ENCODE measurements at regions not wholly inside any gene's neighbourhood (a gene's known extent, or its start where the extent isn't known, plus 50 kb on each side); places are given as distances from the start of the nearest gene placed in this dataset.
A peak's percentile ranks its signal among the peaks of the same experiment; 100 is the strongest.
"Not testable (repeated sequence)": the region's sequence is repeated elsewhere in the genome, so short reads cannot be mapped to it uniquely, and the experiment has no call there.

DNA sequence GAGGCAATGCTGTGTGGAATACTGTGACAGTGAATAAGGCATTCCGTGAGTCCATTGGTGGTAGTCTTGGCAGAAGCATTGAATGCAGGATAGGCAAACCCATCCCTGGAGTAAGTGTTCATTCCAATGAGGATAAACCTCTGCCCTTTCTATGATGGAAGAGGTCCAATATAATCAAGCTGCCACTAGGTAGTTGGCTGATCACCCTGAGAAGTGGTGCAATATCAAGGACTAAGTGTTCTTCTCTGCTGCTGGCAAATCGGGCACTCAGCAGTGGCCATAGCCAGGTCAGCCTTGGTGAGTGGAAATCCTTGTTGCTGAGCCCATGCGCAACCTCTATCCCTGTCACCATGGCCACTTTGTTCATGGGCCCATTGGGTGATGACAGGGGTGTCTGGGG lies 70.1 kb downstream of the FBXO4 start:
- no peak for DNase-seq

DNA sequence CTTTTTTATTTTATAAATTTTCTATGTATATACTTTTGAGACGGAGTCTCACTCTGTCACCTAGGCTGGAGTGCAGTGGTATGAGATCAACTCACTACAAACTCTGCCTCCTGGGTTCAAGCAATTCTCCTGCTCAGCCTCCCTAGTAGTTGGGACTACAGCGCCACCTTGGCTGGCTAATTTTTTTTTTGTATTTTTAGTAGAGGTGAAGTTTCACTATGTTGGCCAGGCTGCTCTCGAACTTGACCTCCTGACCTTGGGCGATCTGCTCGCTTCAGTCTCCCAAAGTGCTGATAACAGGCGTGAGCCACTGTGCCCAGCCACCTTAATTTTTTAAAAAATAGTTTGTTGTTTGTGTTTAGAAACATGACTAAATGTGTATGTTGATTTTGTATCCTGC lies 76.6 kb downstream of the FBXO4 start:
- no peak for DNase-seq

GRCh38 chr5:42003852-42004251 lies 78.8 kb downstream of the FBXO4 start:
- not testable (repeated sequence) for DNase-seq

DNA sequence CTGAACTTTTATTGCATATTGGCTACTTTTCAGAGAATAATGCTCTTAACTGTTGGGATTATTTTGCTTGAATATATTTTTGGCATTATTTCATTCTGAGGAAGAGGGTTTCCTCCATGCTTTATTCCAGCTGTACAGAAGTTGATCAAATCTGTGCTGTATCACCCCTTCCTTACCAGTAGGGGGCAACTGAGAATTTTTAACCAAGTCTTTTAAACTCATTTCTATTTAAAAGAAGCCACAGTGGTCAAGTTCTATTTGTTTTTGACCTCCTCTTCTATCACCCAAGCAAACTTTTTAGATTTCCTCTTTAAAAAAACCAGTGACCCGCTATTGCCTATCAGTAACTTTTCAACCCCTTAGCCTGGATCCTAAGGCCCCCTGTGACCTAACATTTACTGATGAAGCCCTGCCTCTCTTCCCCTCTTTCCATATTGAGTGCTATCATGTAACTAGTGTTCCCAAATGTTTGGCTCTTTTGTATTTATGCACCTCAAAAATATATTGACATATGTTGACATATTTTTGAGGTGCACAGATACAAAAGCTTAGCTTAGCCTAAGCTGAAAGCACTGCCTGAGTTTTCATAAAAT lies 80.6 kb downstream of the FBXO4 start:
- DNase-seq = peak; percentile 1

- DNase-seq = no peak
These were observed 88.5 kb downstream of the FBXO4 start for GRCh38 chr5:42013561-42013960.

DNA sequence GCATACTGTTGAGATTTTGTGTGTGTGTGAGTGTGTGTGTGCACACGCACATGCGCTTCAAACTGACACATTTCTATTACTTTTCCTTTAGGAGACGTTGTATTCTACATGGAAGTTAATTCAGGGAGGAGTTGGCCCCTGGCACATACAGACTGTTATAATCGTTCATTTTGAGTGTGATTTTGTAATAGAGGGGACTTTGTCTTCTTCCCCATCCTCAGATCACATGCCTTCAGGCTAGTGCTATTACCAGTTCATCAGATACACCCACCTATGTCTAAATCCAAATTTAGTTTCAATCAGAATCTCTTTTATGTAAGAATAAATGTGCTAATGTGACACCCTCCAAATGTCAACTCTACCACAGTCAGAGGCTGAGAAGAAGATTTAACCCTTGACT lies 90.2 kb downstream of the FBXO4 start:
- no peak for DNase-seq

GRCh38 chr5:42015681-42016080 lies 90.6 kb downstream of the FBXO4 start:
- DNase-seq = no peak

DNA sequence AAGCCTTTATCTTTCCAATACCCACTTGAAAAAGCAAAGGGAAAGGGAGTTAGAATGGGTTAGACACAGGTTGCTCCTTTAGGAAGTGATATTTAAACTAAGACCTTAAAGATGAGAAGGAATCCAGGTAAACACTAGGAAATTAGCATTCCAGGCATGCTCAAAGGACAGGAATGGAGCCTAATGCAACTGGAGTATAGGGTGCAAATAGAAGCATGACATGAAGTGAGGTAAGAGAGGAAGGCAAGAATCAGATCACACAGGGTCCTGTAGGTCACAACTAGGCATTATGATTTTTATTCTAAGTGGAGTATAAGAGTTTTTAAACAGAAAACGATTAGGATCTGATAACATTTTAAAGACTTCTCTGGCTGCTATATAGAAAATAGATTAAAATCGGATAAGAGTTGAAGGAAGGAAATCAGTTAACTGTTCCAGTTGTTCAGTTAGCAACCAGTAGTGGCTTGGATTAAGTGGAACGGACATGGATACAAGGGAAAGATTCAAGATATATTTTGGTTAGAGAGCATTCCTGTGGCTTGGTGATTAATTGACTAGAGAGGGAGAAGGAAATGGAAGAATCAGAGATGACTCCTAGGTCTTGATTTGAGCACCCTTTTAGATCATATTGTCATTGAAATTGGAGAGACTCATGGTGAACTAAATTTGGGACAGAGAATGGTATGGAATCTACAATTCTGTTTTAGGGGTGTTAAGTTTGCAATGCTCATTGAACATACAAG lies 95.9 kb downstream of the FBXO4 start:
- DNase-seq = no peak

DNA sequence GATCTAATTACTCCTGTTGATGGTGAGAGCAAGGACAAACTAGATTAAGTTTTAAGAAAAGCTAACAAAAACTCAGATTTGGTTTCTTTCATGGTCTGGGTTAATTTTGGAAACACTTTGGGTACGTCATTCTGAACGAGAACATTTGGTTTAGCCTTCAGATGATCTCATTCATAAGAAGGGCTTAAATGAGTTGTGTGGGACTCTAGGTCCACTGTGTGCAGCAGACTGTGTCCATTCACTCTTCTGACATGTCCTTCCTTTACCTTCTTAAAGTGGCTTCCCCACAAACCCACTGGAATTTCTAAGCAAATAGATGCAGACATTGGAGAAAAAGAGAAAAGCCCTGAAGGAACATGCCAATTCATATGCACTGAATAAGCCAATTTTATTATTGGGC lies 96.8 kb downstream of the FBXO4 start:
- DNase-seq = no peak

DNA sequence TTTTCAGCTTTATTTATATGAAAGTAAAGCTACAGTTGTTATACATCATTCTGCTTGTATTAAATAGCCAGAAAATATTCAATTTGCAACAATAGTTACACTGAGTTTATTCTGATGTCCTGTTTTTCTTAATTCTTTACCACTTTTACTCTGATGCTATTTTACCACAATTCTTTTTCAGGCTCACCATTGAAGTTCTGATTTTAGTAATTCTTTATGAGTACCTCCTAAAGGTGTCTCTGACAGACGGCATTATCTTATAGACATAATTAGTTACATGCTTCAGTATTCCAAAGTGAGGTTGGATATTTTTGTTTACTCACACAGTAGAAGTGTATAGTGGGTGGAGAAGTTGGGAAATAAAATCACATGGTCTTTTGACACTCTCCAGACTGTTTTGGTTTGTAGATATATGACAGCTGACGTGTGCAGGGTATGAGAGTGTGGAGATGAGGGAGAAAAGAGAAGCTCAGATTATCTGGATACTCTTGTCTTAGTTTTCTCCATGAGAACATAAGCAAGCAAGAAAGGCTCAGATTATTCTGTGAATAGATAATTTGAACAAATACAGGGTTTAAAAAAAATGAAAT lies 97.4 kb downstream of the FBXO4 start:
- no peak for DNase-seq

GRCh38 chr5:42026446-42026845 lies 101.4 kb downstream of the FBXO4 start:
- DNase-seq = no peak

- no peak for DNase-seq
These were observed 107.1 kb downstream of the FBXO4 start for GRCh38 chr5:42032137-42032536.

- no peak for DNase-seq
These were observed 110.4 kb downstream of the FBXO4 start for GRCh38 chr5:42035526-42035925.

GRCh38 chr5:42036379-42036778 lies 111.3 kb downstream of the FBXO4 start:
- DNase-seq = no peak

- DNase-seq = no peak
These were observed 112.4 kb downstream of the FBXO4 start for GRCh38 chr5:42037379-42037932.

- no peak for DNase-seq
These were observed 118.3 kb downstream of the FBXO4 start for GRCh38 chr5:42043400-42043799.

- peak; percentile 15 for DNase-seq
These were observed 132.2 kb downstream of the FBXO4 start for GRCh38 chr5:42057254-42057690.

- DNase-seq = no peak
These were observed 134.2 kb downstream of the FBXO4 start for GRCh38 chr5:42059291-42059690.

DNA sequence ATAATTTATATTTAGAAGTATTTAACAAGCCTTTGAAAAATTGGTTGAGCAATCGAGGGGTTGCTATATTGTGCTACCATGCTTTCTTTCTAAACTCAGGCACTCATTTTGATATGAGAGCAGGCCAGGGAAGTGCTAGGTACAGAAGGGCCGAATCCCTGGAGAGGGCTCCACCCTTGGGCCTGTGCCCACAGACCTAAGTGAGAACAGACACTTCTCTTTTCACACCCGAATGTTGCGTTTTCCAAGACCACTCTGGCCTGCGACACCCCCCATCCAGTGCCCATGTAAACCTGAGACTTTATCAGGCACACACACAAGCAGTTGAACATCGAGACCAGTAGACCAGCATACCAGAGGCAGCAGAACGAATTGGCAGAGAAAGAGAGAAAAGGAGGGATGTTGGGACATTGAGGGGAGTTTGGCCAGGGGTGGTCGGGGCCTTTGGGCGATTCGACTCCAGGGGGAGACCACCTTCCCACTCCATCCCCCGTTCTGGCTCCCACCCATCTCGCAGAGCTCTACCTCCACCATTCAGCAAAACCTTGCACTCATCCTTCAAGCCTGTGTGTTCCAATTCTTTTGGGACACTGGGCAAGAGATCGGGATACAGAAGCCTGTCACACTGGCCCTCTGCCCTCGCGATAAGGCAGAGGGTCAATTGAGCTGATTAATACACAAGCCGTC lies 134.8 kb downstream of the FBXO4 start:
- DNase-seq = no peak

- no peak for DNase-seq
These were observed 136.0 kb downstream of the FBXO4 start for GRCh38 chr5:42061121-42061520.

- DNase-seq = no peak
These were observed 139.7 kb downstream of the FBXO4 start for GRCh38 chr5:42064821-42065220.

- no peak for DNase-seq
These were observed 141.1 kb downstream of the FBXO4 start for GRCh38 chr5:42066131-42066530.

- DNase-seq = no peak
These were observed 149.3 kb downstream of the FBXO4 start for GRCh38 chr5:42074353-42074752.
